PC-9 (cell line): ENCODE measurements at regions not wholly inside any gene's neighbourhood (a gene's known extent, or its start where the extent isn't known, plus 50 kb on each side); places are given as distances from the start of the nearest gene placed in this dataset.
"Not testable (repeated sequence)": the region's sequence is repeated elsewhere in the genome, so short reads cannot be mapped to it uniquely, and the experiment has no call there.

Source experiments
- BruUV-seq: library from RNA; stranded (reverse); fragments of 400-500 nt; replicated peaks from 2 replicates; lab custom pipeline; 2021; lab: Mats Ljungman, UMichigan
- CTCF ChIA-PET: fragments of 300-600 bp; sonication (Branson Sonifier 250); formaldehyde crosslinking; loops from one replicate; lab custom pipeline; 2022; ENCODE audit warnings: antibody characterized with exemption; lab: Charles Lee
- POLR2A ChIA-PET: fragments of 300-600 bp; sonication (Branson Sonifier 250); formaldehyde crosslinking; loops from one replicate; lab custom pipeline; 2022; ENCODE audit warnings: antibody characterized with exemption; ENCODE audit not compliant: unreplicated experiment; lab: Charles Lee
- DNase-seq, 2 experiments: peaks; one replicate each; pipeline versions ENCODE4 v3.0.0 to v3.0.0-alpha.2; 2015 to 2022; ENCODE audit warnings: mixed read lengths in 1 of 2
- H2AFZ ChIP-seq: fragments of 200-600 bp; sonication (generic); 2 replicates; pipeline ENCODE4 v1.8.1; 2017; ENCODE audit warnings: antibody characterized with exemption
- H3F3A ChIP-seq: fragments of 200-600 bp; sonication (generic); 2 replicates; pipeline ENCODE4 v1.8.1; 2017; ENCODE audit warnings: antibody characterized with exemption, mild to moderate bottlenecking, low read depth; ENCODE audit not compliant: insufficient read depth
- H3K27ac ChIP-seq: fragments of 200-600 bp; sonication (generic); 2 replicates; pipeline ENCODE4 v1.6.1; 2016; ENCODE audit warnings: mixed run types
- H3K27me3 ChIP-seq: fragments of 200-600 bp; sonication (generic); 2 replicates; pipeline ENCODE4 v1.6.1; 2016; ENCODE audit warnings: low read depth, mixed run types; ENCODE audit not compliant: insufficient read depth
- H3K36me3 ChIP-seq: fragments of 200-600 bp; sonication (generic); 2 replicates; pipeline ENCODE4 v1.6.1; 2016; ENCODE audit warnings: low read depth, mixed run types
- H3K4me1 ChIP-seq: fragments of 200-600 bp; sonication (generic); replicated peaks from 2 replicates; pipeline ENCODE4 v1.6.1; 2016; ENCODE audit warnings: mixed run types; ENCODE audit not compliant: insufficient read depth
- H3K4me2 ChIP-seq: fragments of 200-600 bp; sonication (generic); 2 replicates; pipeline ENCODE4 v1.6.1; 2017; ENCODE audit warnings: mixed run types
- H3K4me3 ChIP-seq: fragments of 200-600 bp; sonication (generic); 2 replicates; pipeline ENCODE4 v1.6.1; 2016; ENCODE audit warnings: mixed run types
- H3K79me2 ChIP-seq: fragments of 200-600 bp; sonication (generic); 2 replicates; pipeline ENCODE4 v1.6.1; 2017; ENCODE audit warnings: low read depth, mixed run types
- H3K9me2 ChIP-seq: fragments of 200-600 bp; sonication (generic); 2 replicates; pipeline ENCODE4 v1.8.1; 2017; ENCODE audit warnings: mild to moderate bottlenecking; ENCODE audit not compliant: insufficient read depth
- H3K9me3 ChIP-seq: fragments of 200-600 bp; sonication (generic); 2 replicates; pipeline ENCODE4 v1.8.1; 2016; ENCODE audit warnings: low read depth; ENCODE audit not compliant: insufficient read depth
- H4K20me1 ChIP-seq: fragments of 200-600 bp; sonication (generic); 2 replicates; pipeline ENCODE4 v1.8.1; 2017; ENCODE audit not compliant: insufficient read depth
- CTCF ChIP-seq: fragments of 200-600 bp; sonication (generic); conservative IDR thresholded peaks from 2 replicates; pipeline ENCODE4 v1.6.1; 2017; ENCODE audit warnings: mixed run types, antibody characterized with exemption, mild to moderate bottlenecking, moderate library complexity
- EZH2 ChIP-seq: fragments of 200-600 bp; sonication (generic); IDR thresholded peaks from 2 replicates; pipeline ENCODE4 v1.8.0; 2017; ENCODE audit warnings: antibody characterized with exemption, low read depth
- intact Hi-C: fragments of 100-400 bp; cut with micrococcal nuclease; formaldehyde crosslinking; loops from one replicate; pipeline ENCODE4 v1.10.0; 2022; ENCODE audit not compliant: unreplicated experiment

- ChIA-PET CTCF (no interaction called here), POLR2A (no interaction called here)
- DNase-seq, result no peak
- no TSS peak for BruUV-seq
- H3K27me3 ChIP-seq, result no peaks in the 10 kb centered on the region
- no peaks in the 10 kb centered on the region for H3K36me3 ChIP-seq
- TF ChIP-seq CTCF (no peak), EZH2 (no peak)
- H3K27ac ChIP-seq, result no peak overlapping the region
- H3K79me2 ChIP-seq, result no peaks in the 10 kb centered on the region
- intact Hi-C loops, result no loop called here
- H3K4me1 ChIP-seq, result no peaks in the 10 kb centered on the region
- no peak overlapping the region for H3K4me2 ChIP-seq
- H3K4me3 ChIP-seq, result no peak overlapping the region
- H4K20me1 ChIP-seq, result no peaks in the 10 kb centered on the region
- H2AFZ ChIP-seq, result no peak overlapping the region
- no peaks in the 10 kb centered on the region for H3K9me2 ChIP-seq
- no peaks in the 10 kb centered on the region for H3F3A ChIP-seq
- no peaks in the 10 kb centered on the region for H3K9me3 ChIP-seq
Measured at GRCh38 chr3:26279091-26279490, 343.5 kb upstream of the LRRC3B start.

DNA sequence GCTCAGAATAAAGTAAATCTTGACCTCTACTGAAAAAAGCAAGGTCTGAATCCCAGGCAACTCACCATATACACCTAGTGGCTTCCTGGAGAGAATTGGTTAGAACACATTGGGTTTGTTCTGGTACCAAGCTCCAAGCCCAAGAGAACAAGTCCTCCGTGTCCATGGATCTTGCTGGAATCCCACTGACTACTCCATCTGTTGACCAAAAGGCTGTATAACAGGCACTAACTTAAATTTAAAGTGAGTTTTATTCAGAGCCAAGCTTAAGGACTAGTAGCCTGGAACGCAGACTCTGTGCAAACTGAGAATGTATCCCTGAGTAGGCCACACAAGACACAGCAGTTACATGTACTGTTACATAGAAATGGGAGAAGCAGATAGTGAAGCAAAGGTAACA is 342.1 kb upstream of the LRRC3B start:
- Histone ChIP-seq H3K36me3 (no peaks in the 10 kb centered on the region), H3K4me2 (no peak overlapping the region), H3F3A (no peaks in the 10 kb centered on the region), H3K4me3 (no peak overlapping the region), H4K20me1 (no peaks in the 10 kb centered on the region), H3K9me3 (no peaks in the 10 kb centered on the region), H3K27ac (no peak overlapping the region), H3K9me2 (no peaks in the 10 kb centered on the region), H3K27me3 (no peaks in the 10 kb centered on the region), H3K4me1 (no peaks in the 10 kb centered on the region), H3K79me2 (no peaks in the 10 kb centered on the region), H2AFZ (no peak overlapping the region)
- DNase-seq, result no peak
- intact Hi-C loops, result no loop called here
- CTCF ChIA-PET, result no interaction called here
- POLR2A ChIA-PET, result no interaction called here
- no TSS peak for BruUV-seq
- TF ChIP-seq CTCF, result 0 out of 2 replicates have a peak, but pooled peaks have one; percentile 20
- TF ChIP-seq EZH2, result no peak

DNA sequence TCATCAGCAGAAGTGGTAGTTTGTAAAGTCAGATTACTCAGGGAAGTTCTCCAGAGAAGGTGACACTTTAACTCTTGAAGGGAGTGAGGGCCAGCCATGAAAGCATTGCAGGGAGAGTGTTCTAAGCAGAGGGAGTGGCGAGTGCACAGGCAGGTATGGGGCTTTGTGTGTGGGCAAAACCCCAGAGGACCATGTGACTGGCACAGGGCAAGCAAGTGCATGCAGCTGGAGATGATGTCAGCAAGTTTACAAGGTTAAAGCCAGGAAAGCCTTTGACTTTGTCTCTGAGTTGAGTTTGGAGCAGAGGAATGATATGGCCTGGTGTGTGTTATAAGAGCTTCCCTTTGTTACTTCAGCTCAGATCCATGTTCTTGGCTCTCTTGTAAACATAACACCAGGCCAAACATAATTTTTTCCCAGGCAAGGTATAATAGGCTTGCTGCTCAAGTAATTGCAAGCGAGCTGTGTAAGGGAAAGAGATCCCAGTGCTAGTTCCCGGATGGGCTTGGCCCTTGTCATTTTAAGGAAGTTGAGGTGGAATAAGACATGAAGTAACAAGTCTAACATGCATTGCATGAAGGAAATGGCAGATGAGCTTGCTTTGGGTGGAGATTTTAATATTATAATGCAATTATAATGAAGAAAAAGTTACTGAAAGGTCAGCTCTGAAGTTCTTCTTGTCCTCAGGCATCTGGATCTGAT is 341.1 kb upstream of the LRRC3B start:
- no peak for TF ChIP-seq CTCF
- no peak for TF ChIP-seq EZH2
- BruUV-seq, result no TSS peak
- Histone ChIP-seq H3K9me2 (no peaks in the 10 kb centered on the region), H3F3A (no peaks in the 10 kb centered on the region), H3K36me3 (no peaks in the 10 kb centered on the region), H3K27ac (no peak overlapping the region), H2AFZ (no peak overlapping the region), H3K4me3 (no peak overlapping the region), H3K9me3 (no peaks in the 10 kb centered on the region), H3K4me1 (no peaks in the 10 kb centered on the region), H4K20me1 (no peaks in the 10 kb centered on the region), H3K79me2 (no peaks in the 10 kb centered on the region), H3K27me3 (no peaks in the 10 kb centered on the region), H3K4me2 (no peak overlapping the region)
- intact Hi-C loops, result no loop called here
- DNase-seq, result no peak
- ChIA-PET CTCF (no interaction called here), POLR2A (no interaction called here)

- CTCF ChIA-PET, DNase-seq, H3K4me3 ChIP-seq, H3K4me1 ChIP-seq, H3F3A ChIP-seq, H3K27me3 ChIP-seq, H3K79me2 ChIP-seq, H2AFZ ChIP-seq, H3K9me3 ChIP-seq, BruUV-seq, H4K20me1 ChIP-seq, H3K27ac ChIP-seq, H3K4me2 ChIP-seq, POLR2A ChIA-PET, H3K36me3 ChIP-seq, intact Hi-C loops, H3K9me2 ChIP-seq: not testable (repeated sequence)
Measured at GRCh38 chr3:26284503-26284902, 338.1 kb upstream of the LRRC3B start.
